Adrenal gland (tissue), 9 donors: ENCODE measurements at regions not wholly inside any gene's neighbourhood (a gene's known extent, or its start where the extent isn't known, plus 50 kb on each side); places are given as distances from the start of the nearest gene placed in this dataset.

Experiments
- DNase-seq, 7 donors: peaks; one replicate each; pipeline ENCODE4 v3.0.0-alpha.2; 2019 to 2020
- H3K27ac ChIP-seq, 5 donors: fragments of 200-600 bp; sonication (generic) in 4 of 5; 1 replicate in 3 of 5; 2 replicates in 2 of 5; pipeline versions ENCODE4 v1.5.1 to v1.8.0; 2016 to 2020; ENCODE audit warnings: mild to moderate bottlenecking in 1 of 5
- H3K27me3 ChIP-seq: fragments of 200-600 bp; 2 replicates; pipeline ENCODE4 v1.8.0; 2021
- H3K36me3 ChIP-seq, 2 donors: fragments of 200-600 bp; replicated peaks in 1 of 2; 1 replicate in 1 of 2; 2 replicates in 1 of 2; pipeline versions ENCODE4 v1.5.1 to v1.8.0; 2018 to 2022
- H3K4me1 ChIP-seq, 2 donors: fragments of 200-600 bp; replicated peaks in 1 of 2; 1 replicate in 1 of 2; 2 replicates in 1 of 2; pipeline versions ENCODE4 v1.5.1 to v1.8.0; 2018 to 2021
- H3K4me3 ChIP-seq, 4 donors: fragments of 200-600 bp; sonication (generic) in 3 of 4; one replicate each; pipeline ENCODE4 v1.5.1; 2016 to 2018
- H3K9me3 ChIP-seq, 3 donors: fragments of 200-600 bp; sonication (generic) in 1 of 3; replicated peaks in 1 of 3; 1 replicate in 2 of 3; 2 replicates in 1 of 3; pipeline versions ENCODE4 v1.5.1 to v1.8.0; 2016 to 2021
- CTCF ChIP-seq, 6 experiments: fragments of 450-650 bp in 4 of 6; fragments of 200-600 bp in 2 of 6; sonication (generic) in 1 of 6; IDR thresholded peaks; 1 replicate in 5 of 6; 2 replicates in 1 of 6; pipeline versions ENCODE4 v1.5.1 to v1.8.0; 2016 to 2021; ENCODE audit warnings: antibody characterized with exemption in 6 of 6, mild to moderate bottlenecking in 2 of 6, moderate library complexity in 1 of 6
- POLR2A ChIP-seq, 2 donors: fragments of 450-650 bp; IDR thresholded peaks; one replicate each; pipeline ENCODE4 v1.6.1; 2017; ENCODE audit warnings: antibody characterized with exemption in 2 of 2, mild to moderate bottlenecking in 2 of 2, moderate library complexity in 1 of 2
- WGBS, 4 donors: extraction: QIAGEN DNeasy Blood & Tissue Kit in 2 of 4; methylation state at CpG; one replicate each; pipeline versions ENCODE4 v1.1.5 to v1.1.7; 2013 to 2017; 5-methylcytosine and 5-hydroxymethylcytosine counted together
- intact Hi-C, 2 donors: fragments of 100-400 bp; cut with DNase I; formaldehyde crosslinking; loops; one replicate each; pipeline versions ENCODE4 v1.14.1 to v1.15.0; 2022 to 2023
- donor health status: healthy with polysubstance abuse.
- donor health status: Bipolar disorder and iron deficiency.
- donor health status: DM: yes; HTN: yes; CAD: no.
- donor health status: DM: no; HTN: no; CAD: no.
- donor health status: DM: no; HTN: no; CAD: no.

- peak overlapping the region in 2 of 5 donors; percentile 36 to 52 for H3K27ac ChIP-seq
- H3K4me3 ChIP-seq, result no peak overlapping the region
- H3K9me3 ChIP-seq, result no peaks in the 10 kb centered on the region
- intact Hi-C loops, result no loop called here
- 39 to 60% (median 56%) methylated on average over 5 to 6 of the region's 6 CpGs for WGBS, 4 donors
- H3K27me3 ChIP-seq, result no peaks in the 10 kb centered on the region
- H3K36me3 ChIP-seq, result no peaks in the 10 kb centered on the region
- no peak for DNase-seq
- TF ChIP-seq POLR2A (IDR thresholded peaks at IDR 0.05) (no peak), CTCF (IDR thresholded peaks at IDR 0.05) (no peak)
- H3K4me1 ChIP-seq, result peaks cover 0 to 18% of the 10 kb centered on the region in 2 donors
These were observed 102.2 kb upstream of the ANKRD1 start for GRCh38 chr10:91022924-91023699.

- WGBS, 4 donors, result 62 to 74% (median 68%) methylated on average over 7 of the region's 7 CpGs
These were observed 103.0 kb upstream of the ANKRD1 start for GRCh38 chr10:91023700-91024398.

GRCh38 chr10:91024541-91024940 is 103.7 kb upstream of the ANKRD1 start:
- Histone ChIP-seq H3K36me3 (no peaks in the 10 kb centered on the region), H3K4me3 (no peak overlapping the region), H3K9me3 (no peaks in the 10 kb centered on the region), H3K27me3 (no peaks in the 10 kb centered on the region), H3K27ac (peak overlapping the region in 1 of 5 donors; percentile 52), H3K4me1 (peaks cover 0 to 18% of the 10 kb centered on the region in 2 donors)
- DNase-seq, result no peak
- 71 to 82% (median 73%) methylated on average over 3 of the region's 3 CpGs for WGBS, 4 donors
- TF ChIP-seq CTCF (IDR thresholded peaks at IDR 0.05), result no peak
- intact Hi-C loops, result no loop called here

More at GRCh38 chr10:91023700-91024398, 103.0 kb upstream of the ANKRD1 start:
- intact Hi-C loops, result no loop called here
- H3K4me3 ChIP-seq, result no peak overlapping the region
- no peak for TF ChIP-seq CTCF (IDR thresholded peaks at IDR 0.05)
- no peak for TF ChIP-seq POLR2A (IDR thresholded peaks at IDR 0.05)
- no peak for DNase-seq
- H3K27me3 ChIP-seq, result no peaks in the 10 kb centered on the region
- H3K9me3 ChIP-seq, result no peaks in the 10 kb centered on the region
- peaks cover 0 to 18% of the 10 kb centered on the region in 2 donors for H3K4me1 ChIP-seq
- peak overlapping the region in 2 of 5 donors; percentile 36 to 52 for H3K27ac ChIP-seq
- no peaks in the 10 kb centered on the region for H3K36me3 ChIP-seq

- Histone ChIP-seq H3K36me3 (no peaks in the 10 kb centered on the region), H3K4me3 (no peak overlapping the region), H3K27me3 (no peaks in the 10 kb centered on the region), H3K9me3 (no peaks in the 10 kb centered on the region), H3K4me1 (peaks cover 0 to 19% of the 10 kb centered on the region in 2 donors), H3K27ac (peak overlapping the region in 1 of 5 donors; percentile 59)
- intact Hi-C loops, result no loop called here
- peak in 6 of 7 donors; percentile 52 to 75 (median 62) for DNase-seq
- TF ChIP-seq CTCF (IDR thresholded peaks at IDR 0.05) (no peak), POLR2A (IDR thresholded peaks at IDR 0.05) (no peak)
- WGBS, 4 donors, result 39 to 59% (median 51%) methylated on average over 5 of the region's 5 CpGs
These were observed 111.8 kb upstream of the ANKRD1 start for GRCh38 chr10:91032611-91033206.
